HG02870 (cell line): ENCODE measurements at regions not wholly inside any gene's neighbourhood (a gene's known extent, or its start where the extent isn't known, plus 50 kb on each side); places are given as distances from the start of the nearest gene placed in this dataset.
"Not testable (repeated sequence)": the region's sequence is repeated elsewhere in the genome, so short reads cannot be mapped to it uniquely, and the experiment has no call there.

ENCODE experiments used
- ATAC-seq: cut with Tn5 transposase; IDR thresholded peaks from one replicate; pipeline ENCODE4 v1.9.1; 2021; ENCODE audit warnings: mild to moderate bottlenecking, moderate library complexity; ENCODE audit not compliant: unreplicated experiment

- no peak for ATAC-seq
These were observed 51.5 kb upstream of the MAP3K1 start for GRCh38 chr5:56763711-56764466.

- ATAC-seq, result no peak
These were observed 52.2 kb upstream of the MAP3K1 start for GRCh38 chr5:56763182-56763581.

GRCh38 chr5:56761151-56761885 lies 54.0 kb upstream of the MAP3K1 start:
- ATAC-seq, result no peak

- ATAC-seq, result no peak
These were observed 54.6 kb upstream of the MAP3K1 start for GRCh38 chr5:56760723-56761122.

- no peak for ATAC-seq
These were observed 55.7 kb upstream of the MAP3K1 start for GRCh38 chr5:56759521-56760216.

GRCh38 chr5:56757077-56757476 lies 58.3 kb upstream of the MAP3K1 start:
- ATAC-seq, result no peak

- no peak for ATAC-seq
These were observed 60.3 kb upstream of the MAP3K1 start for GRCh38 chr5:56755036-56755555.

- not testable (repeated sequence) for ATAC-seq
These were observed 61.8 kb upstream of the MAP3K1 start for GRCh38 chr5:56753588-56753987.

GRCh38 chr5:56751572-56752313 lies 63.6 kb upstream of the MAP3K1 start:
- ATAC-seq, result no peak

GRCh38 chr5:56749842-56750241 lies 65.5 kb upstream of the MAP3K1 start:
- ATAC-seq, result no peak

GRCh38 chr5:56746553-56747339 lies 68.6 kb upstream of the MAP3K1 start:
- no peak for ATAC-seq

- ATAC-seq, result no peak
These were observed 69.5 kb upstream of the MAP3K1 start for GRCh38 chr5:56745864-56746263.

GRCh38 chr5:56740868-56741267 lies 74.5 kb upstream of the MAP3K1 start:
- no peak for ATAC-seq

GRCh38 chr5:56739990-56740389 lies 75.4 kb upstream of the MAP3K1 start:
- no peak for ATAC-seq

GRCh38 chr5:56737951-56738606 lies 77.3 kb upstream of the MAP3K1 start:
- no peak for ATAC-seq

- ATAC-seq, result no peak
These were observed 78.2 kb upstream of the MAP3K1 start for GRCh38 chr5:56737002-56737621.

GRCh38 chr5:56735849-56736641 lies 79.3 kb upstream of the MAP3K1 start:
- no peak for ATAC-seq

GRCh38 chr5:56734091-56734694 lies 81.2 kb upstream of the MAP3K1 start:
- no peak for ATAC-seq
